Gastrocnemius medialis (tissue), 4 donors: ENCODE measurements at regions not wholly inside any gene's neighbourhood (a gene's known extent, or its start where the extent isn't known, plus 50 kb on each side); places are given as distances from the start of the nearest gene placed in this dataset.

Experiments used
- ATAC-seq, 2 donors: fragments of 150-250 bp; one replicate each; pipeline ENCODE4 v1.9.1; 2016
- DNase-seq, 2 donors: peaks; one replicate each; pipeline ENCODE4 v3.0.0-alpha.2; 2019
- H3K27ac ChIP-seq, 4 donors: fragments of 200-600 bp; sonication (generic); 1 replicate in 1 of 4; 2 replicates in 3 of 4; pipeline ENCODE4 v1.5.1; 2016 to 2018; ENCODE audit warnings: mild to moderate bottlenecking in 2 of 4, moderate library complexity in 1 of 4
- H3K27me3 ChIP-seq, 3 donors: fragments of 200-600 bp; sonication (generic) in 2 of 3; 1 replicate in 1 of 3; 2 replicates in 2 of 3; pipeline versions ENCODE4 v1.5.1 to v1.6.0; 2016 to 2019; ENCODE audit warnings: mild to moderate bottlenecking in 1 of 3, moderate library complexity in 1 of 3
- H3K36me3 ChIP-seq, 2 donors: fragments of 200-600 bp; sonication (generic) in 1 of 2; one replicate each; pipeline ENCODE4 v1.5.1; 2017 to 2018
- H3K4me1 ChIP-seq, 2 donors: fragments of 200-600 bp; sonication (generic) in 1 of 2; one replicate each; pipeline ENCODE4 v1.5.1; 2016 to 2017; ENCODE audit warnings: mild to moderate bottlenecking in 2 of 2
- H3K4me3 ChIP-seq, 4 donors: fragments of 200-600 bp; sonication (generic) in 3 of 4; 1 replicate in 1 of 4; 2 replicates in 3 of 4; pipeline ENCODE4 v1.5.1; 2016 to 2019; ENCODE audit warnings: mild to moderate bottlenecking in 2 of 4
- H3K9me3 ChIP-seq, 3 donors: fragments of 200-600 bp; sonication (generic) in 2 of 3; 1 replicate in 1 of 3; 2 replicates in 2 of 3; pipeline ENCODE4 v1.5.1; 2016 to 2019
- CTCF ChIP-seq, 5 experiments: fragments of 450-650 bp in 3 of 5; fragments of 200-600 bp in 2 of 5; sonication (generic) in 2 of 5; IDR thresholded peaks in 4 of 5; conservative IDR thresholded peaks in 1 of 5; 1 replicate in 4 of 5; 2 replicates in 1 of 5; pipeline ENCODE4 v1.5.1; 2016 to 2019; ENCODE audit warnings: antibody characterized with exemption in 5 of 5, mild to moderate bottlenecking in 3 of 5, moderate library complexity in 3 of 5
- POLR2A ChIP-seq, 2 donors: fragments of 450-650 bp; IDR thresholded peaks; one replicate each; pipeline ENCODE4 v1.6.1; 2017; ENCODE audit warnings: antibody characterized with exemption in 2 of 2, mild to moderate bottlenecking in 2 of 2, moderate library complexity in 2 of 2
- in situ Hi-C, 4 donors: fragments of 200-750 bp; cut with MboI; loops; one replicate each; pipeline versions ENCODE4 v1.15.0 to v1.8.0; 2017; ENCODE audit warnings: low sequenced_read_pairs in 4 of 4
- intact Hi-C: fragments of 100-400 bp; cut with DNase I; formaldehyde crosslinking; loops from one replicate; pipeline ENCODE4 v1.15.1; 2023; ENCODE audit warnings: low total_unique reads

- ATAC-seq = no peak
- intact Hi-C loops = no loop called here
Observed at GRCh38 chr4:129232589-129233337, 136.8 kb downstream of the C4orf33 start.

DNA sequence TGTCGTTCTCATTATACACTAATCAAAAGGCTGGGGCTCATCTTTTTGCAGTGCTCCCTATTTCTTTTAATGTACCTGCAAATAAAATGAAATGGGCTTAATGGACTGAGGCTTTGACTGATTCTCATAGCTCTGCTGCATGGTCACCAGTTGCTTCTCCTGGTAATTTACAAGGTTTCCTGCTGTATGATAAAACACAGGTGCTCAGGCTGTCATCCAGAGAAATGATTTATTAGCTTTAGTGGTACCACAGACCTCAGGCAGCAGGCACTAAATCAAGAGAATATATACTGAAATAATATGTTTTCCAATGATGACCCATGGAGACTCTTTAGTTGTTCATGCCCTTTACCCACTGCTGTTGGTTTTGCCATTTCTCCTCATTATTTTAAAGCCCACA, 137.7 kb downstream of the C4orf33 start:
- intact Hi-C loops (no loop called here), in situ Hi-C loops (no loop called here)
- no peaks in the 10 kb centered on the region for H3K36me3 ChIP-seq
- TF ChIP-seq POLR2A (IDR thresholded peaks at IDR 0.05) (no peak), CTCF (IDR thresholded peaks at IDR 0.05 in 4 of 5, conservative IDR thresholded peaks at IDR 0.05 in 1 of 5) (no peak)
- no peak overlapping the region for H3K4me3 ChIP-seq
- H3K9me3 ChIP-seq = no peaks in the 10 kb centered on the region
- ATAC-seq (no peak), DNase-seq (no peak)
- H3K27ac ChIP-seq = no peak overlapping the region
- H3K4me1 ChIP-seq = no peaks in the 10 kb centered on the region
- no peaks in the 10 kb centered on the region for H3K27me3 ChIP-seq

More at GRCh38 chr4:129232589-129233337, 136.8 kb downstream of the C4orf33 start:
- no peaks in the 10 kb centered on the region for H3K4me1 ChIP-seq
- H3K27ac ChIP-seq = no peak overlapping the region
- TF ChIP-seq POLR2A (IDR thresholded peaks at IDR 0.05) = no peak
- H3K27me3 ChIP-seq = no peaks in the 10 kb centered on the region
- in situ Hi-C loops = no loop called here
- no peaks in the 10 kb centered on the region for H3K36me3 ChIP-seq
- DNase-seq = no peak
- H3K4me3 ChIP-seq = no peak overlapping the region
- no peaks in the 10 kb centered on the region for H3K9me3 ChIP-seq

DNA sequence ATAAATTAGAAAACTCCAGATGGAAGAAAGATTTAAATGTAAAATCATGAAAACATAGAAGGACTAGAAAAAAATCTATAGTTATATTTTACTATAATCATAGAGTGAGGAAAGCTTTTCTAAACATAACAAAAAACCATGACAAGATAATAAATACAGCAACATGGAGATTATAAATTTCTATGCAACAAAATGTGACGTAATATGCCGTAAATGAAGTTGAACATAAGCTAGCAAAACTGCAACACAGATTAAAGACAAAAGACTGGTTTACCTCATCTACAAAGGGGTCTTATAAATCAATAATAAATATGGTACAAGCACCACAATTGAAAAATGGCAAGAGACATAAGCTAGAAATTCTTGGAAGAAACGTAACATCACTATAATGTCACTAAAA, 140.4 kb downstream of the C4orf33 start:
- no peak overlapping the region for H3K4me3 ChIP-seq
- H3K27ac ChIP-seq = no peak overlapping the region
- no peaks in the 10 kb centered on the region for H3K36me3 ChIP-seq
- intact Hi-C loops (no loop called here), in situ Hi-C loops (no loop called here)
- TF ChIP-seq CTCF (IDR thresholded peaks at IDR 0.05 in 4 of 5, conservative IDR thresholded peaks at IDR 0.05 in 1 of 5) = no peak
- no peak for TF ChIP-seq POLR2A (IDR thresholded peaks at IDR 0.05)
- DNase-seq (no peak), ATAC-seq (no peak)
- no peaks in the 10 kb centered on the region for H3K9me3 ChIP-seq
- no peaks in the 10 kb centered on the region for H3K4me1 ChIP-seq
- H3K27me3 ChIP-seq = no peaks in the 10 kb centered on the region

GRCh38 chr4:129239088-129239487, 143.1 kb downstream of the C4orf33 start:
- no peaks in the 10 kb centered on the region for H3K4me1 ChIP-seq
- H3K9me3 ChIP-seq = no peaks in the 10 kb centered on the region
- no peaks in the 10 kb centered on the region for H3K27me3 ChIP-seq
- H3K36me3 ChIP-seq = no peaks in the 10 kb centered on the region
- peak in 1 of 2 donors; percentile 11 for DNase-seq
- TF ChIP-seq POLR2A (IDR thresholded peaks at IDR 0.05) (no peak), CTCF (IDR thresholded peaks at IDR 0.05 in 4 of 5, conservative IDR thresholded peaks at IDR 0.05 in 1 of 5) (no peak)
- no peak overlapping the region for H3K4me3 ChIP-seq
- intact Hi-C loops = no loop called here
- ATAC-seq = no peak
- H3K27ac ChIP-seq = no peak overlapping the region
- in situ Hi-C loops = no loop called here

DNA sequence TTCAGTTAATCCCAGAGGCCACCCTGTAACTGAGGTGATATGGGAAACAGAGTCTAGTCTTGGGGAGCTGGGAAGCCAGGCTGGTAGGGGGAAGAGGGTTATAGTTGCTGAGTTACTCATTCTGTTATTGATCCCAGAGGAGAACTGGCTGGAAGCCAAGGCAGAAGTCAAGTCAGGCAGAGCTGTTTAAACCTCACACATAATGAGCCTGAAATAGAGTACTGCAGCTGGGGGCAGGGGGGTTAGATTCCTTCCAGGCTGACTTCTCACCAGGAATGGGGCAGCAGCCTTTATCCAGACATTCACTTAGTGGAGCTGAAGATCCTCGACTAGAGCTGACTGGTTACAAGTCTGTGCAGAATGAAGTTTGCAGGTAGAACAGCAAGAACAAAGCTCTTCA, 144.9 kb downstream of the C4orf33 start:
- no peak for TF ChIP-seq POLR2A (IDR thresholded peaks at IDR 0.05)
- in situ Hi-C loops (no loop called here), intact Hi-C loops (no loop called here)
- DNase-seq = no peak
- H3K27me3 ChIP-seq = no peaks in the 10 kb centered on the region
- H3K36me3 ChIP-seq = no peaks in the 10 kb centered on the region
- no peak overlapping the region for H3K27ac ChIP-seq
- H3K4me1 ChIP-seq = no peaks in the 10 kb centered on the region
- H3K9me3 ChIP-seq = no peaks in the 10 kb centered on the region
- H3K4me3 ChIP-seq = no peak overlapping the region
- no peak for ATAC-seq

DNA sequence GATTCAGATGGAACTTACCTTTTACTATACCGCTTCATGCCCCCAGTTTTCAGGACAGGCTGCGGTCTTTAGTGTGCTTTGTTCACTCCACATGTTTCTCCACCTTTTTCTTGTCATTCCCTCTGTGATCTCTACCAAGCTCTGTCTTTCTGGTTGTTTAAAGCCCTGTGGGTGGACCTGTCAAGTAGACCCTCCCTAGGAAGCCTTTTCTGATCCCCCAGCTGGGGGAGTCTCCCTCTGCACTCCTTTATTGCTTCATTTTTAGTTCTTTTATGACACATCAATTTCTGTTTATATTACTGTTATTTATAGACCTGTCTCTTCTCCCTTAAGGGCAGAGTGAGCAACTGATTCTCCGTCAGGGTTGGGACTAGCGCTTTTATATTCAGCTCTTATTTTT, 150.2 kb downstream of the C4orf33 start:
- in situ Hi-C loops (no loop called here), intact Hi-C loops (no loop called here)
- H3K27ac ChIP-seq = no peak overlapping the region
- TF ChIP-seq POLR2A (IDR thresholded peaks at IDR 0.05) = no peak
- TF ChIP-seq CTCF (IDR thresholded peaks at IDR 0.05 in 4 of 5, conservative IDR thresholded peaks at IDR 0.05 in 1 of 5) = no peak
- no peaks in the 10 kb centered on the region for H3K36me3 ChIP-seq
- no peak for ATAC-seq
- no peaks in the 10 kb centered on the region for H3K4me1 ChIP-seq
- H3K27me3 ChIP-seq = no peaks in the 10 kb centered on the region
- no peaks in the 10 kb centered on the region for H3K9me3 ChIP-seq
- DNase-seq = no peak
- H3K4me3 ChIP-seq = no peak overlapping the region
